ENCODE measurements at regions not wholly inside any gene's neighbourhood (a gene's known extent, or its start where the extent isn't known, plus 50 kb on each side); places are given as distances from the start of the nearest gene placed in this dataset.

GRCh38 chr11:90465553-90465952, 242.7 kb upstream of the CHORDC1 start:
- TF ChIP-seq CTCF (IDR thresholded peaks at IDR 0.05; ENCODE audit: low read depth, low read length) (no peak), EZH2phosphoT487 (IDR thresholded peaks at IDR 0.05; ENCODE audit: low read depth) (no peak)
